ENCODE measurements at regions not wholly inside any gene's neighbourhood (a gene's known extent, or its start where the extent isn't known, plus 50 kb on each side); places are given as distances from the start of the nearest gene placed in this dataset.
"Not testable (repeated sequence)": the region's sequence is repeated elsewhere in the genome, so short reads cannot be mapped to it uniquely, and the experiment has no call there.

GRCh38 chr5:15282611-15283010, 217.4 kb upstream of the FBXL7 start:
- DNase-seq (ENCODE audit: low read depth) = no peak
- H3K4me3 ChIP-seq (ENCODE audit: low read depth, low read length) = no peak overlapping the region
- no peak for TF ChIP-seq CTCF (IDR thresholded peaks at IDR 0.05; ENCODE audit: low read depth, low read length, missing control alignments)

GRCh38 chr5:15271596-15271995, 228.4 kb upstream of the FBXL7 start:
- DNase-seq (ENCODE audit: low read depth) = not testable (repeated sequence)

GRCh38 chr5:15267966-15268365, 232.0 kb upstream of the FBXL7 start:
- TF ChIP-seq CTCF (IDR thresholded peaks at IDR 0.05; ENCODE audit: low read depth, low read length, missing control alignments) = no peak
- DNase-seq (ENCODE audit: low read depth) = no peak
- no peak overlapping the region for H3K4me3 ChIP-seq (ENCODE audit: low read depth, low read length)

More at GRCh38 chr5:15271596-15271995, 228.4 kb upstream of the FBXL7 start:
- H3K4me3 ChIP-seq (ENCODE audit: low read depth, low read length) = not testable (repeated sequence)

GRCh38 chr5:15266841-15267240, 233.1 kb upstream of the FBXL7 start:
- TF ChIP-seq CTCF (IDR thresholded peaks at IDR 0.05; ENCODE audit: low read depth, low read length, missing control alignments) = no peak
- no peak overlapping the region for H3K4me3 ChIP-seq (ENCODE audit: low read depth, low read length)
- no peak for DNase-seq (ENCODE audit: low read depth)

- no peak overlapping the region for H3K4me3 ChIP-seq (ENCODE audit: low read depth, low read length)
- no peak for DNase-seq (ENCODE audit: low read depth)
- TF ChIP-seq CTCF (IDR thresholded peaks at IDR 0.05; ENCODE audit: low read depth, low read length, missing control alignments) = no peak
These were observed 233.8 kb upstream of the FBXL7 start for GRCh38 chr5:15266229-15266628.

GRCh38 chr5:15263942-15264341, 236.0 kb upstream of the FBXL7 start:
- no peak for TF ChIP-seq CTCF (IDR thresholded peaks at IDR 0.05; ENCODE audit: low read depth, low read length, missing control alignments)
- H3K4me3 ChIP-seq (ENCODE audit: low read depth, low read length) = no peak overlapping the region
- no peak for DNase-seq (ENCODE audit: low read depth)

GRCh38 chr5:15263406-15263805, 236.6 kb upstream of the FBXL7 start:
- no peak for TF ChIP-seq CTCF (IDR thresholded peaks at IDR 0.05; ENCODE audit: low read depth, low read length, missing control alignments)
- DNase-seq (ENCODE audit: low read depth) = no peak
- H3K4me3 ChIP-seq (ENCODE audit: low read depth, low read length) = no peak overlapping the region
